Type B pancreatic cell (in vitro differentiated cells): ENCODE measurements at regions not wholly inside any gene's neighbourhood (a gene's known extent, or its start where the extent isn't known, plus 50 kb on each side); places are given as distances from the start of the nearest gene placed in this dataset.
"Not testable (repeated sequence)": the region's sequence is repeated elsewhere in the genome, so short reads cannot be mapped to it uniquely, and the experiment has no call there.

ENCODE experiments used
- DNase-seq: peaks from one replicate; pipeline ENCODE4 v3.0.0; 2021; ENCODE audit warnings: mixed read lengths; ENCODE audit not compliant: unreplicated experiment; ENCODE audit errors: extremely low spot score
- H3K27ac Mint-ChIP-seq: 2 replicates; pipeline ENCODE4 v1.8.0; 2021; ENCODE audit warnings: mild to moderate bottlenecking, mixed read lengths
- H3K27me3 Mint-ChIP-seq: 2 replicates; pipeline ENCODE4 v1.8.0; 2021; ENCODE audit warnings: mixed read lengths
- H3K36me3 Mint-ChIP-seq: 2 replicates; pipeline ENCODE4 v1.8.0; 2021; ENCODE audit warnings: mixed read lengths
- H3K4me1 Mint-ChIP-seq: one replicate; pipeline ENCODE4 v1.8.0; 2021; ENCODE audit warnings: mixed read lengths; ENCODE audit not compliant: unreplicated experiment
- H3K4me3 Mint-ChIP-seq: 2 replicates; pipeline ENCODE4 v1.8.0; 2021; ENCODE audit warnings: mild to moderate bottlenecking, mixed read lengths
- H3K9me3 Mint-ChIP-seq: 2 replicates; pipeline ENCODE4 v1.8.0; 2021; ENCODE audit warnings: mixed read lengths
- CTCF ChIP-seq: fragments of 200-600 bp; sonication (generic); conservative IDR thresholded peaks from 2 replicates; pipeline ENCODE4 v1.5.0; 2021; ENCODE audit warnings: antibody characterized with exemption, mild to moderate bottlenecking

- no peak for TF ChIP-seq CTCF
- peaks cover 18% of the 10 kb centered on the region for H3K27me3 Mint-ChIP-seq
- no peak for DNase-seq
- H3K27ac Mint-ChIP-seq: no peak overlapping the region
- H3K9me3 Mint-ChIP-seq: no peaks in the 10 kb centered on the region
- H3K4me1 Mint-ChIP-seq: peaks cover 25% of the 10 kb centered on the region
- H3K4me3 Mint-ChIP-seq: no peak overlapping the region
- no peaks in the 10 kb centered on the region for H3K36me3 Mint-ChIP-seq
Measured at GRCh38 chr3:71951361-71951760, 166.4 kb upstream of the PROK2 start.

GRCh38 chr3:71949442-71949841, 164.5 kb upstream of the PROK2 start:
- Mint-ChIP-seq H3K9me3 (no peaks in the 10 kb centered on the region), H3K27ac (no peak overlapping the region), H3K36me3 (no peaks in the 10 kb centered on the region), H3K4me1 (peaks cover 11% of the 10 kb centered on the region), H3K27me3 (peaks cover 26% of the 10 kb centered on the region), H3K4me3 (no peak overlapping the region)
- no peak for TF ChIP-seq CTCF
- DNase-seq: no peak

GRCh38 chr3:71944482-71945065, 159.6 kb upstream of the PROK2 start:
- Mint-ChIP-seq H3K4me3 (no peak overlapping the region), H3K27ac (no peak overlapping the region), H3K9me3 (no peaks in the 10 kb centered on the region), H3K4me1 (peaks cover 5% of the 10 kb centered on the region), H3K27me3 (peaks cover 33% of the 10 kb centered on the region), H3K36me3 (no peaks in the 10 kb centered on the region)
- DNase-seq: no peak
- no peak for TF ChIP-seq CTCF

GRCh38 chr3:71942432-71943187, 157.7 kb upstream of the PROK2 start:
- H3K27ac Mint-ChIP-seq: no peak overlapping the region
- no peaks in the 10 kb centered on the region for H3K36me3 Mint-ChIP-seq
- no peak overlapping the region for H3K4me3 Mint-ChIP-seq
- H3K4me1 Mint-ChIP-seq: no peaks in the 10 kb centered on the region
- peaks cover 38% of the 10 kb centered on the region for H3K27me3 Mint-ChIP-seq
- no peak for TF ChIP-seq CTCF
- H3K9me3 Mint-ChIP-seq: no peaks in the 10 kb centered on the region
- DNase-seq: no peak

GRCh38 chr3:71940486-71940885, 155.5 kb upstream of the PROK2 start:
- Mint-ChIP-seq H3K9me3 (no peaks in the 10 kb centered on the region), H3K27me3 (peaks cover 36% of the 10 kb centered on the region), H3K4me1 (no peaks in the 10 kb centered on the region), H3K4me3 (no peak overlapping the region), H3K36me3 (no peaks in the 10 kb centered on the region), H3K27ac (no peak overlapping the region)
- no peak for TF ChIP-seq CTCF
- DNase-seq: no peak

GRCh38 chr3:71938081-71938480, 153.1 kb upstream of the PROK2 start:
- not testable (repeated sequence) for H3K4me1 Mint-ChIP-seq, H3K27ac Mint-ChIP-seq, DNase-seq, H3K9me3 Mint-ChIP-seq, H3K4me3 Mint-ChIP-seq, H3K36me3 Mint-ChIP-seq
- H3K27me3 Mint-ChIP-seq: peaks cover 32% of the 10 kb centered on the region
